Fibroblast of the conjunctiva (primary cell): ENCODE measurements at regions not wholly inside any gene's neighbourhood (a gene's known extent, or its start where the extent isn't known, plus 50 kb on each side); places are given as distances from the start of the nearest gene placed in this dataset.
"Not testable (repeated sequence)": the region's sequence is repeated elsewhere in the genome, so short reads cannot be mapped to it uniquely, and the experiment has no call there.

Experiments
- DNase-seq: peaks from one replicate; pipeline ENCODE4 v3.0.0-alpha.2; 2010; ENCODE audit warnings: low read depth

GRCh38 chr4:187668526-187669082 lies 327.0 kb upstream of the ZFP42 start:
- no peak for DNase-seq

- DNase-seq: not testable (repeated sequence)
Observed at GRCh38 chr4:187671521-187671920, 324.1 kb upstream of the ZFP42 start.

- DNase-seq: not testable (repeated sequence)
Observed at GRCh38 chr4:187671958-187672357, 323.6 kb upstream of the ZFP42 start.

GRCh38 chr4:187672526-187672925 lies 323.0 kb upstream of the ZFP42 start:
- DNase-seq: not testable (repeated sequence)

- no peak for DNase-seq
Observed at GRCh38 chr4:187679450-187679849, 316.1 kb upstream of the ZFP42 start.

GRCh38 chr4:187685247-187685646 lies 310.3 kb upstream of the ZFP42 start:
- DNase-seq: no peak

- no peak for DNase-seq
Observed at GRCh38 chr4:187687697-187688096, 307.9 kb upstream of the ZFP42 start.

- no peak for DNase-seq
Observed at GRCh38 chr4:187692626-187693025, 302.9 kb upstream of the ZFP42 start.

- not testable (repeated sequence) for DNase-seq
Observed at GRCh38 chr4:187695531-187695930, 300.0 kb upstream of the ZFP42 start.

GRCh38 chr4:187711586-187711985 lies 284.0 kb upstream of the ZFP42 start:
- no peak for DNase-seq

- DNase-seq: no peak
Observed at GRCh38 chr4:187714957-187715356, 280.6 kb upstream of the ZFP42 start.

GRCh38 chr4:187715466-187715865 lies 280.1 kb upstream of the ZFP42 start:
- no peak for DNase-seq

GRCh38 chr4:187724456-187724855 lies 271.1 kb upstream of the ZFP42 start:
- no peak for DNase-seq

GRCh38 chr4:187726485-187726884 lies 269.1 kb upstream of the ZFP42 start:
- no peak for DNase-seq

- no peak for DNase-seq
Observed at GRCh38 chr4:187732524-187732923, 263.0 kb upstream of the ZFP42 start.

- no peak for DNase-seq
Observed at GRCh38 chr4:187739771-187740170, 255.8 kb upstream of the ZFP42 start.

- no peak for DNase-seq
Observed at GRCh38 chr4:187744911-187745310, 250.7 kb upstream of the ZFP42 start.

- not testable (repeated sequence) for DNase-seq
Observed at GRCh38 chr4:187750652-187751051, 244.9 kb upstream of the ZFP42 start.

- DNase-seq: no peak
Observed at GRCh38 chr4:187767158-187767557, 228.4 kb upstream of the ZFP42 start.

- no peak for DNase-seq
Observed at GRCh38 chr4:187767687-187768086, 227.9 kb upstream of the ZFP42 start.

GRCh38 chr4:187770345-187770744 lies 225.2 kb upstream of the ZFP42 start:
- no peak for DNase-seq

- DNase-seq: no peak
Observed at GRCh38 chr4:187777954-187778353, 217.6 kb upstream of the ZFP42 start.

- no peak for DNase-seq
Observed at GRCh38 chr4:187780070-187780469, 215.5 kb upstream of the ZFP42 start.

GRCh38 chr4:187782286-187782824 lies 213.2 kb upstream of the ZFP42 start:
- no peak for DNase-seq
